Psoas muscle (tissue), 7 donors: ENCODE measurements at regions not wholly inside any gene's neighbourhood (a gene's known extent, or its start where the extent isn't known, plus 50 kb on each side); places are given as distances from the start of the nearest gene placed in this dataset.

Experiments
- ATAC-seq, 4 donors: fragments of 200-7000 bp; cut with Tn5 transposase; one replicate each; pipeline ENCODE4 v1.9.1; 2020; ENCODE audit warnings: moderate library complexity in 3 of 4, mild to moderate bottlenecking in 2 of 4
- DNase-seq, 2 donors: peaks; one replicate each; pipeline ENCODE4 v3.0.0-alpha.2; 2020
- H3K27ac ChIP-seq: fragments of 200-600 bp; one replicate; pipeline ENCODE4 v1.8.0; 2022
- H3K27me3 ChIP-seq, 3 donors: fragments of 200-600 bp in 1 of 3; one replicate each; pipeline versions ENCODE4 v1.6.1 to v1.8.0; 2013 to 2022; ENCODE audit warnings: low read length in 2 of 3, mild to moderate bottlenecking in 2 of 3, moderate library complexity in 1 of 3; ENCODE audit not compliant: insufficient read depth in 3 of 3
- H3K36me3 ChIP-seq, 2 donors: fragments of 200-600 bp in 1 of 2; one replicate each; pipeline versions ENCODE4 v1.6.1 to v1.8.0; 2013 to 2022; ENCODE audit warnings: low read depth in 1 of 2, mild to moderate bottlenecking in 1 of 2, moderate library complexity in 1 of 2; ENCODE audit not compliant: insufficient read depth in 1 of 2
- H3K4me1 ChIP-seq: fragments of 200-600 bp; one replicate; pipeline ENCODE4 v1.8.0; 2022
- H3K4me3 ChIP-seq: fragments of 200-600 bp; one replicate; pipeline ENCODE4 v1.8.0; 2022; ENCODE audit warnings: mild to moderate bottlenecking
- H3K9me3 ChIP-seq: fragments of 200-600 bp; one replicate; pipeline ENCODE4 v1.8.0; 2022
- WGBS, 3 donors: extraction: QIAGEN DNeasy Blood & Tissue Kit; methylation state at CpG; one replicate each; pipeline versions ENCODE4 v1.1.6 to v1.1.7; 2013; 5-methylcytosine and 5-hydroxymethylcytosine counted together
- intact Hi-C, 2 donors: fragments of 100-400 bp; cut with DNase I; formaldehyde crosslinking; loops; one replicate each; pipeline versions ENCODE4 v1.11.0 to v1.14.2; 2022
- TF ChIP-seq, protein P1 (sequence below): fragments of 200-600 bp; IDR thresholded peaks from one replicate; pipeline ENCODE4 v1.8.0; 2022; ENCODE audit warnings: antibody characterized with exemption
- donor health status: healthy with polysubstance abuse.
- donor health status: DM: no; HTN: no; CAD: no; lungs with moderate emphysema.
- donor health status: Bipolar disorder and iron deficiency.
- donor health status: healthy.
- donor health status: DM: yes; HTN: yes; CAD: no.
- donor health status: DM: no; HTN: no; CAD: no.
- donor health status: DM: yes; HTN: yes; CAD: no.

- Histone ChIP-seq H3K9me3 (no peaks in the 10 kb centered on the region), H3K4me3 (no peak overlapping the region), H3K27me3 (no peaks in the 10 kb centered on the region), H3K36me3 (no peaks in the 10 kb centered on the region), H3K27ac (no peak overlapping the region), H3K4me1 (no peaks in the 10 kb centered on the region)
- 51 to 64% (median 53%) methylated on average over 2 of the region's 2 CpGs for WGBS, 3 donors
- TF ChIP-seq, protein P1, sequence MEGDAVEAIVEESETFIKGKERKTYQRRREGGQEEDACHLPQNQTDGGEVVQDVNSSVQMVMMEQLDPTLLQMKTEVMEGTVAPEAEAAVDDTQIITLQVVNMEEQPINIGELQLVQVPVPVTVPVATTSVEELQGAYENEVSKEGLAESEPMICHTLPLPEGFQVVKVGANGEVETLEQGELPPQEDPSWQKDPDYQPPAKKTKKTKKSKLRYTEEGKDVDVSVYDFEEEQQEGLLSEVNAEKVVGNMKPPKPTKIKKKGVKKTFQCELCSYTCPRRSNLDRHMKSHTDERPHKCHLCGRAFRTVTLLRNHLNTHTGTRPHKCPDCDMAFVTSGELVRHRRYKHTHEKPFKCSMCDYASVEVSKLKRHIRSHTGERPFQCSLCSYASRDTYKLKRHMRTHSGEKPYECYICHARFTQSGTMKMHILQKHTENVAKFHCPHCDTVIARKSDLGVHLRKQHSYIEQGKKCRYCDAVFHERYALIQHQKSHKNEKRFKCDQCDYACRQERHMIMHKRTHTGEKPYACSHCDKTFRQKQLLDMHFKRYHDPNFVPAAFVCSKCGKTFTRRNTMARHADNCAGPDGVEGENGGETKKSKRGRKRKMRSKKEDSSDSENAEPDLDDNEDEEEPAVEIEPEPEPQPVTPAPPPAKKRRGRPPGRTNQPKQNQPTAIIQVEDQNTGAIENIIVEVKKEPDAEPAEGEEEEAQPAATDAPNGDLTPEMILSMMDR: no peak
- no peak for DNase-seq
- no peak for ATAC-seq
- intact Hi-C loops: loop anchor here in 1 of 2 donors (10.0 kb wide), 1 partner anchor 472 kb away; no protein-coding TSS in a partner anchor
These were observed 82.8 kb downstream of the BLID start for GRCh38 chr11:122033193-122033592.

DNA sequence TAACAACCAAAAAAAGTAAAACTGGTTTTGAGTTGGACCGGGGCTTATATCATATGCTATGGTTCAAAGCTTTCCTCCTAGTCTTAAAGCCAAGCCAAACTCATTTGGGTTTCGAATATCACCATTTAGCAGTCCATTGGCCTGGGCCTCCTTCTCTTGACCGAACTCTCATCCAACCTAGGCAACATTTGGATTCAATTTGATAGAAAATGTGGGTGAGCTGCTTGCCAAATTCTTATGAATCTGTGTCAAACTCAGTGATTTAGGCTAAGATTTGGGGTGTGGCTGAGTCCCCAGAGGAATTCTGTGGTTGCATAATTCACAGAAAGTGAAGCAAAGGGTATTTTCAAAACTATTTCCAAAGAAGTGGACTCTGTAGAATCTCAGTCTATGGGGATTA is 83.7 kb downstream of the BLID start:
- ATAC-seq (peak in 2 of 4 donors; percentile 26 to 54), DNase-seq (peak in 1 of 2 donors; percentile 19)
- Histone ChIP-seq H3K27ac (no peak overlapping the region), H3K27me3 (no peaks in the 10 kb centered on the region), H3K9me3 (no peaks in the 10 kb centered on the region), H3K4me1 (no peaks in the 10 kb centered on the region), H3K4me3 (no peak overlapping the region), H3K36me3 (no peaks in the 10 kb centered on the region)
- intact Hi-C loops: loop anchor here in 1 of 2 donors (10.0 kb wide), 1 partner anchor 472 kb away; no protein-coding TSS in a partner anchor
- TF ChIP-seq, protein P1: no peak
- WGBS, 3 donors: 74 to 77% (median 75%) methylated on average over 3 of the region's 3 CpGs

- H3K27me3 ChIP-seq: no peaks in the 10 kb centered on the region
- WGBS, 3 donors: 93 to 94% (median 94%) methylated on average over 1 of the region's 1 CpG
- no peaks in the 10 kb centered on the region for H3K9me3 ChIP-seq
- no peak overlapping the region for H3K27ac ChIP-seq
- ATAC-seq: no peak
- no peaks in the 10 kb centered on the region for H3K4me1 ChIP-seq
- no peak overlapping the region for H3K4me3 ChIP-seq
- no peak for DNase-seq
- TF ChIP-seq, protein P1: no peak
- intact Hi-C loops: loop anchor here in 1 of 2 donors (10.0 kb wide), 1 partner anchor 473 kb away; no protein-coding TSS in a partner anchor
- H3K36me3 ChIP-seq: no peaks in the 10 kb centered on the region
These were observed 84.2 kb downstream of the BLID start for GRCh38 chr11:122031813-122032212.

- no peaks in the 10 kb centered on the region for H3K27me3 ChIP-seq
- intact Hi-C loops: loop anchor here in 1 of 2 donors (10.0 kb wide), 1 partner anchor 475 kb away; no protein-coding TSS in a partner anchor
- H3K9me3 ChIP-seq: no peaks in the 10 kb centered on the region
- DNase-seq: no peak
- WGBS, 3 donors: 29 to 44% (median 33%) methylated on average over 3 of the region's 3 CpGs
- ATAC-seq: no peak
- no peaks in the 10 kb centered on the region for H3K4me1 ChIP-seq
- H3K36me3 ChIP-seq: no peaks in the 10 kb centered on the region
- TF ChIP-seq, protein P1: no peak
- H3K27ac ChIP-seq: no peak overlapping the region
- H3K4me3 ChIP-seq: no peak overlapping the region
These were observed 85.7 kb downstream of the BLID start for GRCh38 chr11:122030286-122030685.

DNA sequence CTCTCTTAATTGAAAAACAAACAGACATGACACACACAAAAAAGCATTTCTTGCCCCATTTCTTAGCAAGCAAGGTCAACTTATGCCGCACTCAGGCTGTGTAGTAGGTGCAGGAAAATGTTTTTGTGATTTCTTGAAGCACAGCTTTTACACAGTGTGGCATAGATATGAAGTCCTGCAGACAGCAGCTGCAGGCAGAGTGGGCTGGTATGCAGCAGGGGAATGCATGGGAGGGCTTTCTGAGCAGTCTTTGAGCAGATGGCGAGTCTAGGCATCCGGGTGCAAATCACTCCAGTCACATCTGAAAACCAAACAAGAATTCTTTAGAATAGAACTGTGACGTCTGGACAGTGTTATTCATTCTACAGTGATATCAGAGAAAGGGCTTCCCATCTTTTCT is 87.5 kb downstream of the BLID start:
- TF ChIP-seq, protein P1: no peak
- Histone ChIP-seq H3K36me3 (no peaks in the 10 kb centered on the region), H3K4me3 (no peak overlapping the region), H3K9me3 (no peaks in the 10 kb centered on the region), H3K27me3 (no peaks in the 10 kb centered on the region), H3K4me1 (no peaks in the 10 kb centered on the region), H3K27ac (no peak overlapping the region)
- no peak for DNase-seq
- no peak for ATAC-seq
- 77 to 83% (median 81%) methylated on average over 4 of the region's 4 CpGs for WGBS, 3 donors
- intact Hi-C loops: no loop called here
